K562 (cell line): ENCODE measurements at regions not wholly inside any gene's neighbourhood (a gene's known extent, or its start where the extent isn't known, plus 50 kb on each side); places are given as distances from the start of the nearest gene placed in this dataset.

Source experiments
- ATAC-seq: fragments of 200-7000 bp; cut with Tn5 transposase; 3 replicates; pipeline ENCODE4 v1.9.1; 2020; ENCODE audit warnings: moderate library complexity
- BruUV-seq: library from RNA; stranded (reverse); fragments of 400-500 nt; replicated peaks from 2 replicates; lab custom pipeline; 2021; lab: Mats Ljungman, UMichigan
- CTCF ChIA-PET: fragments of 300-600 bp; formaldehyde crosslinking; extraction: SDS; loops from one replicate; lab custom pipeline; 2021; ENCODE audit warnings: low intra/inter-chr PET ratio; lab: Yijun Ruan, JAX
- POLR2A ChIA-PET: fragments of 300-600, 350-650 bp; sonication (Branson Sonifier 250); formaldehyde crosslinking; extraction: SDS; loops from one replicate; lab custom pipeline; 2021; ENCODE audit warnings: antibody characterized with exemption, inconsistent platforms; lab: Yijun Ruan, JAX
- DNase-seq, 4 experiments: peaks; one replicate each; pipeline versions ENCODE4 v3.0.0 to v3.0.0-alpha.2; 2011 to 2018; ENCODE audit warnings: low spot score in 3 of 4, mixed read lengths in 3 of 4; ENCODE audit errors: extremely low read depth in 1 of 4
- FAIRE-seq: peaks from 2 replicates; lab custom pipeline; 2011; peaks lifted over from hg19 to GRCh38; lab: Jason Lieb, UNC
- H2AFZ ChIP-seq: 2 replicates; pipeline ENCODE4 v1.6.0; 2011; ENCODE audit warnings: low read depth, low read length, control low read depth, inconsistent platforms
- H3K27ac ChIP-seq: fragments of 200-600 bp; 3 replicates; pipeline ENCODE4 v1.8.0; 2011; ENCODE audit warnings: low read depth, mild to moderate bottlenecking, control low read depth, inconsistent platforms, low read length, moderate library complexity, mixed read lengths; ENCODE audit errors: extremely low read depth
- H3K27me3 ChIP-seq, 2 experiments: fragments of 300-600 bp in 1 of 2; 2 replicates in 1 of 2; 3 replicates in 1 of 2; pipeline versions ENCODE4 v1.6.0 to v1.8.0; 2011; ENCODE audit warnings: inconsistent platforms in 2 of 2, low read length in 2 of 2, mild to moderate bottlenecking in 1 of 2, mixed read lengths in 1 of 2, moderate library complexity in 1 of 2; ENCODE audit not compliant: control insufficient read depth in 2 of 2, insufficient read depth in 2 of 2
- H3K36me3 ChIP-seq: fragments of 300-600 bp; 3 replicates; pipeline ENCODE4 v1.8.0; 2011; ENCODE audit warnings: mild to moderate bottlenecking, low read length, inconsistent platforms; ENCODE audit not compliant: control insufficient read depth, insufficient read depth
- H3K4me1 ChIP-seq, 2 experiments: fragments of 200-600 bp in 1 of 2; replicated peaks in 1 of 2; 2 replicates in 1 of 2; 3 replicates in 1 of 2; pipeline versions ENCODE4 v1.5.1 to v1.8.0; 2011; ENCODE audit warnings: inconsistent platforms in 2 of 2, low read length in 2 of 2, mild to moderate bottlenecking in 1 of 2, mixed read lengths in 1 of 2, moderate library complexity in 1 of 2; ENCODE audit not compliant: control insufficient read depth in 2 of 2, insufficient read depth in 2 of 2
- H3K4me2 ChIP-seq: 2 replicates; pipeline ENCODE4 v1.6.1; 2011; ENCODE audit warnings: low read length, control low read depth, inconsistent platforms, mixed read lengths; ENCODE audit not compliant: insufficient read depth
- H3K4me3 ChIP-seq: fragments of 200-600 bp; sonication (generic), shearing (Covaris generic); 2 replicates; pipeline ENCODE4 v1.5.1; 2016; ENCODE audit warnings: control low read depth, inconsistent platforms
- H3K79me2 ChIP-seq: fragments of 200-600 bp; 3 replicates; pipeline ENCODE4 v1.8.0; 2011; ENCODE audit warnings: low read length, inconsistent platforms; ENCODE audit not compliant: control insufficient read depth, insufficient read depth
- H3K9ac ChIP-seq, 2 experiments: 2 replicates each; pipeline versions ENCODE4 v1.6.0 to v1.6.1; 2011; ENCODE audit warnings: low read depth in 2 of 2, low read length in 2 of 2, control low read depth in 1 of 2, inconsistent platforms in 1 of 2, mild to moderate bottlenecking in 1 of 2, mixed read lengths in 1 of 2; ENCODE audit not compliant: insufficient read depth in 1 of 2
- H3K9me1 ChIP-seq: one replicate; pipeline ENCODE4 v1.6.0; 2011; ENCODE audit warnings: inconsistent platforms, mild to moderate bottlenecking, low read length, moderate library complexity; ENCODE audit not compliant: control insufficient read depth, insufficient read depth
- H3K9me3 ChIP-seq: replicated peaks from 2 replicates; pipeline ENCODE4 v1.5.1; 2011; ENCODE audit warnings: low read depth, low read length, inconsistent platforms; ENCODE audit not compliant: control insufficient read depth, insufficient read depth
- H4K20me1 ChIP-seq: replicated peaks from 2 replicates; pipeline ENCODE4 v1.6.1; 2011; ENCODE audit warnings: low read length, inconsistent platforms, mixed read lengths; ENCODE audit not compliant: control insufficient read depth, insufficient read depth
- CCAR2 ChIP-seq: fragments of 200-400 bp; formaldehyde crosslinking; IDR thresholded peaks from 2 replicates; pipeline ENCODE4 v1.6.1; 2017; ENCODE audit warnings: mild to moderate bottlenecking, low read depth, low read length
- HES1 ChIP-seq: fragments of 450-650 bp; IDR thresholded peaks from 2 replicates; pipeline ENCODE4 v1.6.1; 2016; ENCODE audit warnings: low read depth, mild to moderate bottlenecking, moderate library complexity
- NUFIP1 ChIP-seq: fragments of 450-650 bp; IDR thresholded peaks from 2 replicates; pipeline ENCODE4 v1.6.1; 2018; ENCODE audit not compliant: partially characterized antibody
- SMARCA4 ChIP-seq: fragments of 450-650 bp; IDR thresholded peaks from 2 replicates; pipeline ENCODE4 v1.6.1; 2016
- ZBTB2 ChIP-seq: fragments of 450-650 bp; IDR thresholded peaks from 2 replicates; pipeline ENCODE4 v1.6.1; 2016; ENCODE audit warnings: antibody characterized with exemption
- ZNF175 ChIP-seq: fragments of 200-800 bp; sonication (Bioruptor generic); IDR thresholded peaks from 2 replicates; pipeline ENCODE4 v1.6.1; 2016; ENCODE audit warnings: low read depth, mild to moderate bottlenecking, missing genetic modification characterization, missing compliant biosample characterization
- ZNF589 ChIP-seq: fragments of 200-800 bp; sonication (Bioruptor generic); IDR thresholded peaks from 2 replicates; pipeline ENCODE4 v1.6.1; 2016; ENCODE audit warnings: low read depth, missing genetic modification characterization, missing compliant biosample characterization
- ZSCAN32 ChIP-seq: fragments of 450-650 bp; formaldehyde crosslinking; IDR thresholded peaks from 2 replicates; pipeline ENCODE4 v1.4.0; 2020; ENCODE audit warnings: mild to moderate bottlenecking, moderate library complexity
- WGBS: fragments of 100-300 bp; shearing (Covaris generic); methylation state at CpG from one replicate; pipeline ENCODE4 v1.1.6; 2016; ENCODE audit warnings: low coverage, mixed read lengths; ENCODE audit not compliant: insufficient coverage; ENCODE audit errors: missing lambda C conversion rate; 5-methylcytosine and 5-hydroxymethylcytosine counted together
- in situ Hi-C: fragments of 300-500 bp; cut with MboI; formaldehyde crosslinking; loops from 4 replicates; pipeline ENCODE4 v1.15.0; 2018; ENCODE audit warnings: inconsistent platforms, mixed read lengths
- intact Hi-C: fragments of 100-400 bp; cut with micrococcal nuclease; formaldehyde crosslinking; loops from 2 replicates; pipeline ENCODE4 v1.14.2; 2022
- TF ChIP-seq, protein P1 (sequence below): fragments of 250-450 bp; sonication (Bioruptor Pico); IDR thresholded peaks from 2 replicates; pipeline ENCODE4 v1.8.0; 2021; ENCODE audit warnings: moderate library complexity, mild to moderate bottlenecking, inconsistent platforms

GRCh38 chr5:174483411-174483810, 241.0 kb upstream of the MSX2 start:
- H4K20me1 ChIP-seq: no peaks in the 10 kb centered on the region
- no peaks in the 10 kb centered on the region for H3K36me3 ChIP-seq
- TF ChIP-seq SMARCA4 (no peak), ZNF175 (CRISPR knock-in tag) (no peak), ZBTB2 (no peak), CCAR2 (no peak), ZNF589 (no peak)
- TF ChIP-seq, all 486 proteins: peak for 0
- H3K79me2 ChIP-seq: no peaks in the 10 kb centered on the region
- H3K4me2 ChIP-seq: no peak overlapping the region
- ChIA-PET POLR2A (no interaction called here), CTCF (no interaction called here)
- H2AFZ ChIP-seq: no peak overlapping the region
- no peak overlapping the region for H3K4me3 ChIP-seq
- DNase-seq (no peak), ATAC-seq (no peak), FAIRE-seq (no peak)
- intact Hi-C loops (no loop called here), in situ Hi-C loops (no loop called here)
- no peaks in the 10 kb centered on the region for H3K9me1 ChIP-seq
- H3K9me3 ChIP-seq: no peaks in the 10 kb centered on the region
- no peak overlapping the region for H3K9ac ChIP-seq
- no TSS peak for BruUV-seq
- peaks cover 5 to 7% of the 10 kb centered on the region in 2 experiments; a peak in 3 of 5 replicates for H3K27me3 ChIP-seq
- no peaks in the 10 kb centered on the region; a peak in 1 of 5 replicates for H3K4me1 ChIP-seq
- WGBS: 3% methylated on average over 4 of the region's 4 CpGs
- H3K27ac ChIP-seq: no peak overlapping the region

DNA sequence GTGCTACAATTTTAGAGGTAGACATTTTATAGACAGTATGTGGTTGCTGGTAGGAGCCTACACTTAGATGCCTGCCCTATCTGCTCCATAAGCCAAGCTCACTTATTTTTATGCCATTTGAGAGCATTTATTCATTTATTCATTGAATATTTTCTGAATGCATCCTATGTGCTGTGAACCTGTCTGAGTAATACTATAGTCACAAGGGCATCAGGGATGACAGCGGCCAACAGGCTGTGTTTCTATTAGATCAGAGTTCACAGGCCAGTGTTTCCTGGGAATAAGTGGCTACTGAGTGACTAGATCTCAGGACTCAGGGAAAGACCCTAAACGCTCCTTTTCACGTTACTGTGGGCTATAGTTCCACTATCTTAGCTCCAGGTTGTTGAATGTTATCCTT, 235.2 kb upstream of the MSX2 start:
- no peaks in the 10 kb centered on the region; a peak in 1 of 5 replicates for H3K4me1 ChIP-seq
- in situ Hi-C loops: no loop called here
- H3K27ac ChIP-seq: no peak overlapping the region
- DNase-seq (no peak), FAIRE-seq (no peak), ATAC-seq (no peak)
- BruUV-seq: no TSS peak
- no peaks in the 10 kb centered on the region for H3K9me1 ChIP-seq
- no peak overlapping the region for H3K4me3 ChIP-seq
- H3K9ac ChIP-seq: no peak overlapping the region
- intact Hi-C loops: no loop called here
- no peaks in the 10 kb centered on the region for H3K36me3 ChIP-seq
- POLR2A ChIA-PET: no interaction called here
- no peaks in the 10 kb centered on the region for H3K9me3 ChIP-seq
- 0% methylated on average over 3 of the region's 3 CpGs for WGBS
- H3K79me2 ChIP-seq: no peaks in the 10 kb centered on the region
- peaks cover 11 to 15% of the 10 kb centered on the region in 2 experiments; a peak in 3 of 5 replicates for H3K27me3 ChIP-seq
- CTCF ChIA-PET: no interaction called here
- H2AFZ ChIP-seq: no peak overlapping the region
- no peak overlapping the region for H3K4me2 ChIP-seq
- no peaks in the 10 kb centered on the region for H4K20me1 ChIP-seq
- TF ChIP-seq HES1: no peak
- no peak for TF ChIP-seq NUFIP1
- TF ChIP-seq, protein P1, sequence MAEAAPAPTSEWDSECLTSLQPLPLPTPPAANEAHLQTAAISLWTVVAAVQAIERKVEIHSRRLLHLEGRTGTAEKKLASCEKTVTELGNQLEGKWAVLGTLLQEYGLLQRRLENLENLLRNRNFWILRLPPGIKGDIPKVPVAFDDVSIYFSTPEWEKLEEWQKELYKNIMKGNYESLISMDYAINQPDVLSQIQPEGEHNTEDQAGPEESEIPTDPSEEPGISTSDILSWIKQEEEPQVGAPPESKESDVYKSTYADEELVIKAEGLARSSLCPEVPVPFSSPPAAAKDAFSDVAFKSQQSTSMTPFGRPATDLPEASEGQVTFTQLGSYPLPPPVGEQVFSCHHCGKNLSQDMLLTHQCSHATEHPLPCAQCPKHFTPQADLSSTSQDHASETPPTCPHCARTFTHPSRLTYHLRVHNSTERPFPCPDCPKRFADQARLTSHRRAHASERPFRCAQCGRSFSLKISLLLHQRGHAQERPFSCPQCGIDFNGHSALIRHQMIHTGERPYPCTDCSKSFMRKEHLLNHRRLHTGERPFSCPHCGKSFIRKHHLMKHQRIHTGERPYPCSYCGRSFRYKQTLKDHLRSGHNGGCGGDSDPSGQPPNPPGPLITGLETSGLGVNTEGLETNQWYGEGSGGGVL (CRISPR knock-in tag): no peak
- TF ChIP-seq ZSCAN32: no peak
